ENCODE measurements at regions not wholly inside any gene's neighbourhood (a gene's known extent, or its start where the extent isn't known, plus 50 kb on each side); places are given as distances from the start of the nearest gene placed in this dataset.

- no peaks in the 10 kb centered on the region for H3K36me3 ChIP-seq (ENCODE audit: control insufficient read depth in 1 of 2, insufficient read depth in 2 of 2, low read length in 2 of 2)
- H3K9me3 ChIP-seq (ENCODE audit: control insufficient read depth in 1 of 2, insufficient read depth in 1 of 2, low read depth in 1 of 2, low read length in 2 of 2) = no peaks in the 10 kb centered on the region
- intact Hi-C loops (cut with micrococcal nuclease) = no loop called here
- H3K27me3 ChIP-seq (ENCODE audit: insufficient read depth, low read length) = no peaks in the 10 kb centered on the region
- no peak for ATAC-seq
- DNase-seq (ENCODE audit: low read depth, low spot score) = no peak
- H3K27ac ChIP-seq (ENCODE audit: low read depth, low read length) = no peak overlapping the region
- H3K4me2 ChIP-seq (ENCODE audit: low read length) = no peak overlapping the region
- no peaks in the 10 kb centered on the region for H4K20me1 ChIP-seq (ENCODE audit: insufficient read depth)
- ChIA-PET POLR2A (no interaction called here), RAD21 (ENCODE audit: low non-redundant PET in 1 of 2, low total read pairs in 2 of 2, uncharacterized antibody in 2 of 2, unreplicated experiment in 2 of 2) (no interaction called here), CTCF (no interaction called here)
- H3K9ac ChIP-seq (ENCODE audit: low read length) = no peak overlapping the region
- no peak overlapping the region for H3K4me3 ChIP-seq (replicated peaks in 1 of 2; ENCODE audit: low read depth in 1 of 2, low read length in 2 of 2)
- H3K79me2 ChIP-seq (ENCODE audit: insufficient read depth, low read length) = no peaks in the 10 kb centered on the region
- TF ChIP-seq SP1 (IDR thresholded peaks at IDR 0.05; ENCODE audit: low read depth) (no peak), EGR1 (IDR thresholded peaks at IDR 0.05; ENCODE audit: low read depth) (no peak), RAD21 (IDR thresholded peaks at IDR 0.05; ENCODE audit: low read depth) (no peak), ZFX (IDR thresholded peaks at IDR 0.05) (no peak), SIN3A (IDR thresholded peaks at IDR 0.05; ENCODE audit: low read depth) (no peak), FOSL1 (IDR thresholded peaks at IDR 0.05; ENCODE audit: low read depth) (no peak), MAX (IDR thresholded peaks at IDR 0.05) (no peak), CTCF (IDR thresholded peaks at IDR 0.05 in 2 of 3, conservative IDR thresholded peaks at IDR 0.05 in 1 of 3; ENCODE audit: borderline replicate concordance in 1 of 3, insufficient read depth in 1 of 3, low read depth in 2 of 3, low read length in 2 of 3) (no peak), YY1 (IDR thresholded peaks at IDR 0.05; ENCODE audit: extremely low read depth, insufficient replicate concordance, low read depth, low read length) (no peak), CEBPB (IDR thresholded peaks at IDR 0.05; ENCODE audit: low read depth) (no peak), TCF7L2 (IDR thresholded peaks at IDR 0.05; ENCODE audit: borderline replicate concordance, extremely low read depth, insufficient read depth, insufficient read length) (no peak), POLR2A (IDR thresholded peaks at IDR 0.05; ENCODE audit: borderline replicate concordance, extremely low read depth, insufficient read depth, insufficient read length) (no peak), EZH2 (IDR thresholded peaks at IDR 0.05) (no peak), REST (IDR thresholded peaks at IDR 0.05; ENCODE audit: low read depth) (no peak)
- no TSS peak for BruUV-seq (replicated peaks)
- no peaks in the 10 kb centered on the region for H3K9me2 ChIP-seq (ENCODE audit: insufficient read depth)
- no peaks in the 10 kb centered on the region for H3K4me1 ChIP-seq (ENCODE audit: control insufficient read depth in 1 of 2, insufficient read depth in 2 of 2, low read length in 2 of 2)
- H2AFZ ChIP-seq (ENCODE audit: low read depth, low read length, poor library complexity, severe bottlenecking) = no peak overlapping the region
Observed at GRCh38 chr4:159828687-159829086, 725.8 kb downstream of the RAPGEF2 start.

Data from HCT116 (cell line).